Epidermal melanocyte (primary cell): ENCODE measurements at regions not wholly inside any gene's neighbourhood (a gene's known extent, or its start where the extent isn't known, plus 50 kb on each side); places are given as distances from the start of the nearest gene placed in this dataset.
"Not testable (repeated sequence)": the region's sequence is repeated elsewhere in the genome, so short reads cannot be mapped to it uniquely, and the experiment has no call there.

ENCODE experiments used
- DNase-seq: peaks from one replicate; pipeline ENCODE4 v3.0.0; 2011; ENCODE audit warnings: low spot score; ENCODE audit not compliant: insufficient read length

GRCh38 chr2:187679454-187679853 is 125.2 kb upstream of the TFPI start:
- no peak for DNase-seq

GRCh38 chr2:187684174-187684573 is 129.9 kb upstream of the TFPI start:
- no peak for DNase-seq

DNA sequence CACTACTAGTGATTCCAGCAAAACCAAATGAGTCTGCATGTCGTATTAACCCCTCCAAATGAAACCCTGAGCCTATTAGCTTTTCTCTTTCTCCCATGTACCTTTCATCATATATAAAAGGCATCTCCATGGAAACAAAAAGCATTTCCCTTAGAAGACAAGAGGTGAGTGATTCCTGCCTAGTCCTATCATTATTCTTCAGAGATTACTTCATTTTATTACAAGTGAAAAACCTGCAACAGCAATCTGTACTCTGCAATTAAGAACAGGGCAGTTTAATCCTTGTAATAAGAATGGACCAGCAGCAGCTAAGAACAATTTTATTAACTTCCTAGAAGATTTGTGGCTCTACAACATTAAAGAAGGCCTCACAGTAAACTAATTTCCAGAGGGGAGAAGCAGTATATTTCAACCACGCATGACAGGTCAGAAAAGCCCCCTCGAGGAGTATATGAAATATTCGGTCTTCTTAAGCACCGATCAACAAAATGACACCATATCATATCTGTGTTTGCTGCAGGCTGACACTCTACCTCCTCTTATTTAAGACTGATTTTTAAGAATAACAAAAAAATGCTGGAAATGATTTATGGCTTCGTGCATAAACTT is 132.3 kb upstream of the TFPI start:
- DNase-seq, result no peak

DNA sequence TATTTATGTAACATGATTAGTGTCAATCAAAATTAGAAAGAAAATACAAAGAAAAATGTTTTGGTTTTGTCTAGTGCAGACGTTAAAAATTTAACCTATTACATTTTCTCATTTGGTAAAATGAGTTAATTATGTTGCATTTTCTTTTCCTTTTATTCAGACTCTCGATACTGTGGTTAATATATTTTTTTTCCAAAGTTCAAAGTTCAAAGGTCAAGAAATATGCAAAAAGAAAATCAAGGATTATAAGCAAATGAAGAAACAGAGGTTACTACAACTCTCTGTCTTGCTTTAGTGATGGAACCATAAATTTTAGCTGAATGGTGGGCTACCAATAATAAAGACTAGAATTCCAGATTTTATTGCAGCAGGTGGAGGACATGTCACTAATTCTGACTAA is 133.3 kb upstream of the TFPI start:
- DNase-seq, result no peak

GRCh38 chr2:187689372-187689771 is 135.1 kb upstream of the TFPI start:
- no peak for DNase-seq

- DNase-seq, result no peak
Measured at GRCh38 chr2:187693923-187694322, 139.7 kb upstream of the TFPI start.

- DNase-seq, result not testable (repeated sequence)
Measured at GRCh38 chr2:187696644-187697043, 142.4 kb upstream of the TFPI start.

GRCh38 chr2:187698374-187699110 is 144.3 kb upstream of the TFPI start:
- DNase-seq, result no peak

GRCh38 chr2:187702157-187702556 is 147.9 kb upstream of the TFPI start:
- no peak for DNase-seq

DNA sequence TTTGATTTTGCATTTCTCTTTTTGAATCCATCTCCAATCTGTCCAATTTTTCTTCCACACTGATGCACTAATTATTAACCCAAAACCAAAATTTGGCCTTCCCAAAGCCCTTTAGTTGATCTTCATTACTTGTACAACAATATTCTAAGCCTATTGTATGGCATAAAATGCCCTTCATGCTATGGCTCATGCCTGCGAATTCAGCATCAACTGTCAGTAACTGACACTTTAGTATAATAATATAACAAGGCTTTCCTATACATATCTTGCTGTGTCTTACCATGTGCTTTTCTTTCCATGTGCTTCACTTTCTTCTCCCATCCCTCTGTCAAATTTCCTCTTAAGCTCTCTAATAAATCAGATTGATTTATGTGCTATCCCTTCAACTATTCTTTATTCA is 154.0 kb upstream of the TFPI start:
- no peak for DNase-seq

DNA sequence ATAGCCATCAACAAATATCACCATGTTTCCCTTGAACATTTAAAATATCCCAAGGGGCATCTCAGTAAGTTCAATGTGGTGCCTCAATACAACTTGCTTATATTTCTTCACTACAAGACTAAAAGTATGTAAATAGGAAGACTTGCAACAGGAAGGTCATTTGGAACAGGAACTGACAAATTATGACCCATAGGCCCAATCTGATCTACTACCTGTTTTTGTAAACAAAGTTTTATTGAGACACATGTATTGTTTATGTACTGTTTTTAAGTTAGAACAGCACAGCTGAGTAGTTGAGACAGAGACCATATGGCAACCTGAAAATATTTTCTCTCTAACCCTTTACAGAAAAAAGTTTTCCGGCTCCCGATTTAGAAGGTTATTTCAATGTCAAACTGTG is 154.8 kb upstream of the TFPI start:
- no peak for DNase-seq

GRCh38 chr2:187710791-187711521 is 156.7 kb upstream of the TFPI start:
- no peak for DNase-seq

- no peak for DNase-seq
Measured at GRCh38 chr2:187715590-187715989, 161.4 kb upstream of the TFPI start.

DNA sequence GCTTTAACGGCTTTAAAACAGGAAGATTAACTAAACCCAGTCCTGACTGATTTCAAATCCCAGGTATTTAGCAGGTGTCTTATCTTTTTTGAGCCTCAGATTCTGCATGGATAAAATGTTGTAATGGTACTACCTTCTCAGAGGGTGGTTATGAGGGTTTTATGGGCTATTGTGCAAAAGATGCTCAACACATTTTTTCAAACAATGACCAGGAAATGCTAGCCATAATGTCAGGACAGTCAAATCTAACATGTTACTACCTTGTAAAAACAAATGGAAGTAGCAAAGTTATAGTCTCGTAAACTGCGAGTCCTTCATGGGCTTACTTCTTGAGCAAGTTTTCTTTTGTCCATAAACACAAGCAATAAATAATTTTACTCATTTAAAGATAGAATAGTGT is 162.1 kb upstream of the TFPI start:
- no peak for DNase-seq

DNA sequence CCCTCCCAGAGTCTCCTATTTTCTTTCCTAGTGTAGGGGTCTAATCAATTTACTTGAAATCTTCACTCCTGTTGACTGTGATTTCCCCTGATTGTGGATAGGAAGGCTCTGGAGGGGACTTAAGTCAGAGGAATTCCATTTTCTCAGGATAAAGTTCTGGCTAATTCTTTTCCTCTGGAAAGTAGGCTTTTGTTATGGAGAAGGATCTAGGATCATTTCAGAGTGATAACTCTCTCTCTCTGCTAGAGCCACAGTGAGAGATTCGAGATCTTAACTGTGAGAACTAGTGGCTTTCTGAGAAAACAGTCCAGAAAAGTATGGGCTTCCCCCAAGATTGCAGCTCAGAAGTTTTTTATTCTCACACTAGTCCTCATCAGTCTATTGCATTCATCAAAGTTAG is 163.9 kb upstream of the TFPI start:
- DNase-seq, result no peak

GRCh38 chr2:187719510-187719909 is 165.3 kb upstream of the TFPI start:
- DNase-seq, result no peak

DNA sequence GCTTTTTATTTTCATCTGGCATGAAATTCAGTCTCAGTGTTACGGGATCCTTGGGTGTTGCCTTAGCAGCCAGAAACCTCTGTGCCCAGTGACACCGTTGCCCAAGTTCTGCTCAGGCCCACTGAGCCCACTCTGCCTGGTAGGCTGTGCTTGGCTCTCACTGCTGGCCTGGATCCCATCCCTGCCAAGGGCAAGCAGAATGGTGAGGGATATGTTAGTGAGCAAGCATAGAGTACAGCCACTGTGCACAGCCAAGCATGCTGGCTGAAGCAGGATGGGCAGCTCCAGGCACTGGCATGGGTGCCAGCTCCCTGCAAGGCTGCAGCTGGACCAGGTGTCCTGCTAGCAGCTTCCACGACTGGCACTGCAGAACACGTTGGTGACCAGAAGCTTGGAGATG is 194.7 kb upstream of the TFPI start:
- no peak for DNase-seq

DNA sequence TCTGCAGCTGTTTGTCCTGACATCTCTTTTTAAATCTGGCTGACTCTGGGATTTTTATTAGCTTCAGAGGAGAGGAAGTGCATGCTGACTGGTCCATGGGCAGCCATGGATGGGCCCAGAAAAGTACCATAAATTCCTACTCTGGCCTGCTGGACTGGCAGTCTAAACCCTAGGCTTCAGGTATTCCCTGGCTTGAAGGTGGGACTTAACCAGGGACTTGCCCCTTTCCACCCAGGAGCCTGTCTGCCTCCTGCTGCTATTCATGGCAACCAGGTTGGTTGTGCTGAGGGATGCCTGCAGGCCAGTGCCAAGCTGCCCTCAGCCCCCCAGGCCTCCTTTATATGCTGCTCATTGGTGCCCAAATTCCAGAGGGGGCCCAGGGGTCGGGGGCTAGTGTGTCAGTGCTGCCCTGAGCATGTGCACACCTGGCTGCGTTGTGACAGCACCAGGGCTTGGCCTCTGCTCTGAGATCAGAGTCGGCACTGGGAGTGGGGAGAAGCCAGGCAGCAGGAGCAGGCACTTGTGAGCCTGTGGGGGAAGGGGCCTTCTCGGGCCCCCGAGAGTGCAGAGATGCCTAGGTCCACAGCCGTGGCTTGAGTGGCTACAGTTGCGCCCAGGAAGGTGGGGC is 195.7 kb upstream of the TFPI start:
- no peak for DNase-seq

DNA sequence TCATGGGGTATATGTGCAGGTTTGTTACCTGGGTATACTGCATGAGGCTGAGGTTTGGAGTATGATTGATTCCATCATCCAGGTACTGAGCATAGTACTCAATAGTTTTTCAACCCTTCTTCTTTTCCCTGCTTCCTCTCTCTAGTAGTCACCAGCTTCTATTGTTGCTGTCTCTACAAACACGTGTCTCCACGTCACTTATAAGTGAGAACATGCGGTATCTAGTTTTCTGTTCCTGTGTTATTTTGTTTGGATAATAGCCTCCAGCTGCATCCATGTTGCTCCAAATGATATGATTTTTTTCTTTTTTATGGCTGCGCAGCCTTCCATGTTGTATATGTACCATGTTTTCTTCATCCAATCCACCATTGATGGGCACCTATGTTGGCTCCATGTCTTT is 214.8 kb upstream of the TFPI start:
- no peak for DNase-seq

DNA sequence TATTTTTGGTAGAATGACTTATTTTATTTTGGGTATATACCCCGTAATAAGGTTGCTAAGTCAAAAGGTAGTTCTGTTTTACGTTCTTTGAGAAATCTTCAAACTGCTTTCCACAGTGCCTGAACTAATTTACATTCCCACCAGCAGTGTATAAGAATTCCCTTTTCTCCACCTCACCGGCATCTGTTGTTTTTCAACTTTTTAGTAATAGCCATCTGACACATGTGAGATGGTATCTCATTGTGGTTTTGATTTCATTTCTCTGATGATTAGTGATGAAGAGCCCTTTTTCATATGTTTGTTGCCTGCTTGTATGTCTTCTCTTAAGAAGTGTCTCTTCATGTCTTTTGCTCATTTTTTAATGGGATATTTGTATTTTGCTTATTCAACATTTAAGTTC is 215.2 kb upstream of the TFPI start:
- DNase-seq, result no peak

DNA sequence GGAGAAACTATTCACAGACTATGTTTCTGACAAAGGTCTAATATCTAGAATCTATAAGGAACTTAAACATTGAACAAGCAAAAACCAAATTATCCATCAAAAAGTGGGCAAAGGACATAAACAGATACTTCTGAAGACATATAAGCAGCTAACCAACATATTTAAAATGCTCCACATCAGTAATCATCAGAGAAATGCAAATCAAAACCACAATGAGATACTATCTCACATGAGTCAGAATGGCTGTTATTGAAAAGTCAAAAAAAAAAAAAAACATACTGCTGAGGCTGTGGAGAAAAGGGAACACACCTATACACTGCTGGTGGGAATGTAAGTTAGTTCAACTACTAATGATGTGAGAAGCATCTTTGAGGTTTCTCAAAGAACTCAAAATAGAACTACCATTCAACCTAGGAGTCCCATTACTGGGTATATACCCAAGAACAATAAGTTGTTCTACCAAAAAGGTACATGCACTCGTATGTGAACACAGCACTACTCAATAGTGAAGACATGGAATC is 220.4 kb upstream of the TFPI start:
- DNase-seq, result no peak

- no peak for DNase-seq
Measured at GRCh38 chr2:187775196-187775595, 221.0 kb upstream of the TFPI start.
